Right lobe of liver (tissue), 6 donors: ENCODE measurements at regions not wholly inside any gene's neighbourhood (a gene's known extent, or its start where the extent isn't known, plus 50 kb on each side); places are given as distances from the start of the nearest gene placed in this dataset.

ENCODE experiments used
- ATAC-seq, 4 donors: fragments of 200-7000 bp; cut with Tn5 transposase; one replicate each; pipeline ENCODE4 v1.9.1; 2020; ENCODE audit warnings: mild to moderate bottlenecking in 4 of 4, moderate library complexity in 4 of 4
- DNase-seq, 3 donors: peaks; one replicate each; pipeline ENCODE4 v3.0.0-alpha.2; 2020
- H3K27ac ChIP-seq, 3 donors: fragments of 200-600 bp; one replicate each; pipeline ENCODE4 v1.8.0; 2022
- H3K27me3 ChIP-seq, 2 donors: fragments of 200-600 bp; one replicate each; pipeline ENCODE4 v1.8.0; 2022
- H3K36me3 ChIP-seq, 4 donors: fragments of 200-600 bp; sonication (generic) in 1 of 4; one replicate each; pipeline versions ENCODE4 v1.5.1 to v1.8.0; 2017 to 2022; ENCODE audit warnings: control low read depth in 1 of 4
- H3K4me1 ChIP-seq, 4 donors: fragments of 200-600 bp; sonication (generic) in 1 of 4; one replicate each; pipeline versions ENCODE4 v1.5.1 to v1.8.0; 2017 to 2022; ENCODE audit warnings: control low read depth in 1 of 4
- H3K4me3 ChIP-seq, 3 donors: fragments of 200-600 bp; one replicate each; pipeline ENCODE4 v1.8.0; 2022
- H3K9me3 ChIP-seq, 4 donors: fragments of 200-600 bp; sonication (generic) in 1 of 4; one replicate each; pipeline versions ENCODE4 v1.5.1 to v1.8.0; 2017 to 2022; ENCODE audit warnings: control low read depth in 1 of 4
- POLR2A ChIP-seq: fragments of 450-650 bp; IDR thresholded peaks from one replicate; pipeline ENCODE4 v1.6.1; 2017; ENCODE audit warnings: antibody characterized with exemption, mild to moderate bottlenecking
- WGBS: methylation state at CpG from one replicate; pipeline ENCODE4 v1.1.6; 2018; ENCODE audit warnings: low coverage, low lambda C conversion rate; ENCODE audit not compliant: insufficient coverage; ENCODE audit errors: missing lambda C conversion rate; 5-methylcytosine and 5-hydroxymethylcytosine counted together
- intact Hi-C, 2 donors: fragments of 100-400 bp; cut with DNase I; formaldehyde crosslinking; loops; one replicate each; pipeline versions ENCODE4 v1.11.2 to v1.14.1; 2022
- TF ChIP-seq, protein P1 (sequence below), 4 donors: fragments of 200-600 bp in 3 of 4; fragments of 450-650 bp in 1 of 4; IDR thresholded peaks; one replicate each; pipeline versions ENCODE4 v1.5.1 to v1.8.0; 2016 to 2022; ENCODE audit warnings: antibody characterized with exemption in 4 of 4, mild to moderate bottlenecking in 2 of 4
- donor health status: DM: no; HTN: yes; CAD: no.
- donor health status: DM: no; HTN: no; CAD: no.
- donor health status: DM: no; HTN: no; CAD: no.
- donor health status: DM: no; HTN: yes; CAD: no.
- donor health status: DM: no; HTN: yes; CAD: no.

GRCh38 chr5:77873239-77873638, 97.1 kb upstream of the TBCA start:
- no peaks in the 10 kb centered on the region for H3K27me3 ChIP-seq
- no peak for DNase-seq
- no peak for TF ChIP-seq POLR2A
- TF ChIP-seq, protein P1, sequence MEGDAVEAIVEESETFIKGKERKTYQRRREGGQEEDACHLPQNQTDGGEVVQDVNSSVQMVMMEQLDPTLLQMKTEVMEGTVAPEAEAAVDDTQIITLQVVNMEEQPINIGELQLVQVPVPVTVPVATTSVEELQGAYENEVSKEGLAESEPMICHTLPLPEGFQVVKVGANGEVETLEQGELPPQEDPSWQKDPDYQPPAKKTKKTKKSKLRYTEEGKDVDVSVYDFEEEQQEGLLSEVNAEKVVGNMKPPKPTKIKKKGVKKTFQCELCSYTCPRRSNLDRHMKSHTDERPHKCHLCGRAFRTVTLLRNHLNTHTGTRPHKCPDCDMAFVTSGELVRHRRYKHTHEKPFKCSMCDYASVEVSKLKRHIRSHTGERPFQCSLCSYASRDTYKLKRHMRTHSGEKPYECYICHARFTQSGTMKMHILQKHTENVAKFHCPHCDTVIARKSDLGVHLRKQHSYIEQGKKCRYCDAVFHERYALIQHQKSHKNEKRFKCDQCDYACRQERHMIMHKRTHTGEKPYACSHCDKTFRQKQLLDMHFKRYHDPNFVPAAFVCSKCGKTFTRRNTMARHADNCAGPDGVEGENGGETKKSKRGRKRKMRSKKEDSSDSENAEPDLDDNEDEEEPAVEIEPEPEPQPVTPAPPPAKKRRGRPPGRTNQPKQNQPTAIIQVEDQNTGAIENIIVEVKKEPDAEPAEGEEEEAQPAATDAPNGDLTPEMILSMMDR (IDR thresholded peaks at IDR 0.05) = no peak
- H3K4me3 ChIP-seq = no peak overlapping the region
- no peak for ATAC-seq
- no peak overlapping the region for H3K27ac ChIP-seq
- no peaks in the 10 kb centered on the region for H3K9me3 ChIP-seq
- no peaks in the 10 kb centered on the region for H3K36me3 ChIP-seq
- intact Hi-C loops = no loop called here
- peaks cover 0 to 4% (median 0%) of the 10 kb centered on the region in 4 donors for H3K4me1 ChIP-seq

- Histone ChIP-seq H3K4me3 (no peak overlapping the region), H3K27me3 (no peaks in the 10 kb centered on the region), H3K36me3 (no peaks in the 10 kb centered on the region), H3K27ac (no peak overlapping the region), H3K9me3 (no peaks in the 10 kb centered on the region), H3K4me1 (no peaks in the 10 kb centered on the region)
- intact Hi-C loops = no loop called here
- TF ChIP-seq POLR2A = no peak
- TF ChIP-seq, protein P1 (IDR thresholded peaks at IDR 0.05) = no peak
- ATAC-seq (no peak), DNase-seq (no peak)
- WGBS = 75% methylated on average over 3 of the region's 4 CpGs
Measured at GRCh38 chr5:77871946-77872345, 95.8 kb upstream of the TBCA start.

DNA sequence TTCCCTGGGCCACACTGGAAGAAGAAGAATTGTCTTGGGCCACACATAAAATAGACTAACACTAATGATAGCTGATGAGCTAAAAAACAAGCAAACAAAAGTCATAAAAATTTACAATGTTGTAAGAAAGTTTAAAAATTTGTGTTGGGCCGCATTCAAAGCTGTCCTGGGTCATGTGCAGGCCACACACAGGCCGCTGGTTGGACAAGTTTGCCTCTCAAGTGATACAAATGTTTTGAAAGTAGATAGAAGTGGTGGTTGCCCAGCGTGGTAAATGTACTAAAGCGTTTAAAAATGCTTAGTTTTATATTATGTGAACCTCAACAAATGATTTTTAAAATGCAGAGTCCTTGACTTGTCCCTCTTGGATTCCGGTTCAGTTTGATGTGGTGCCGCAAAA, 94.9 kb upstream of the TBCA start:
- intact Hi-C loops = no loop called here
- ATAC-seq = no peak
- no peaks in the 10 kb centered on the region for H3K27me3 ChIP-seq
- H3K27ac ChIP-seq = no peak overlapping the region
- no peaks in the 10 kb centered on the region for H3K4me1 ChIP-seq
- H3K9me3 ChIP-seq = no peaks in the 10 kb centered on the region
- no peaks in the 10 kb centered on the region for H3K36me3 ChIP-seq
- TF ChIP-seq, protein P1 (IDR thresholded peaks at IDR 0.05) = no peak
- no peak for TF ChIP-seq POLR2A
- no peak overlapping the region for H3K4me3 ChIP-seq
- no peak for DNase-seq
- 83% methylated on average over 6 of the region's 6 CpGs for WGBS

- 78% methylated on average over 9 of the region's 11 CpGs for WGBS
- H3K4me1 ChIP-seq = no peaks in the 10 kb centered on the region
- H3K36me3 ChIP-seq = no peaks in the 10 kb centered on the region
- DNase-seq (no peak), ATAC-seq (no peak)
- intact Hi-C loops = no loop called here
- H3K27ac ChIP-seq = no peak overlapping the region
- no peaks in the 10 kb centered on the region for H3K27me3 ChIP-seq
- H3K9me3 ChIP-seq = no peaks in the 10 kb centered on the region
- H3K4me3 ChIP-seq = no peak overlapping the region
- TF ChIP-seq, protein P1 (IDR thresholded peaks at IDR 0.05) = no peak
- TF ChIP-seq POLR2A = no peak
Measured at GRCh38 chr5:77869116-77869798, 93.1 kb upstream of the TBCA start.

- Histone ChIP-seq H3K9me3 (no peaks in the 10 kb centered on the region), H3K4me1 (no peaks in the 10 kb centered on the region), H3K4me3 (no peak overlapping the region), H3K27me3 (no peaks in the 10 kb centered on the region), H3K36me3 (no peaks in the 10 kb centered on the region), H3K27ac (no peak overlapping the region)
- ATAC-seq (no peak), DNase-seq (no peak)
- intact Hi-C loops = no loop called here
- 82% methylated on average over 4 of the region's 4 CpGs for WGBS
- TF ChIP-seq, protein P1 (IDR thresholded peaks at IDR 0.05) = no peak
- TF ChIP-seq POLR2A = no peak
Measured at GRCh38 chr5:77867914-77868313, 91.8 kb upstream of the TBCA start.
